ENCODE measurements at regions not wholly inside any gene's neighbourhood (a gene's known extent, or its start where the extent isn't known, plus 50 kb on each side); places are given as distances from the start of the nearest gene placed in this dataset.

- Histone ChIP-seq H3K4me2 (ENCODE audit: insufficient read depth, low read length) (no peak overlapping the region), H3K27me3 (ENCODE audit: control insufficient read depth in 2 of 2, insufficient read depth in 2 of 2, low read length in 2 of 2) (no peaks in the 10 kb centered on the region), H3K36me3 (ENCODE audit: control insufficient read depth in 2 of 2, extremely low read depth in 1 of 2, insufficient read depth in 2 of 2, low read length in 2 of 2) (no peaks in the 10 kb centered on the region), H3K79me2 (ENCODE audit: control insufficient read depth, insufficient read depth, low read length) (no peaks in the 10 kb centered on the region), H4K20me1 (replicated peaks; ENCODE audit: control insufficient read depth, extremely low read depth, insufficient read depth, low read length) (no peaks in the 10 kb centered on the region), H3K27ac (ENCODE audit: insufficient read depth, low read depth, low read length) (no peak overlapping the region), H3K4me3 (replicated peaks in 1 of 3; ENCODE audit: insufficient read depth in 1 of 3, low read depth in 1 of 3, low read length in 3 of 3) (no peak overlapping the region), H3K9ac (replicated peaks; ENCODE audit: extremely low read depth, insufficient read depth, low read length) (no peak overlapping the region), H2AFZ (ENCODE audit: low read depth, low read length) (no peak overlapping the region), H3K4me1 (ENCODE audit: control insufficient read depth, extremely low read depth, insufficient read depth, low read length) (peaks cover 5% of the 10 kb centered on the region), H3K9me1 (replicated peaks; ENCODE audit: control insufficient read depth, extremely low read depth, insufficient read depth, low read length) (no peaks in the 10 kb centered on the region), H3K9me3 (replicated peaks; ENCODE audit: control insufficient read depth, insufficient read depth, low read length) (no peaks in the 10 kb centered on the region)
- POLR2A ChIA-PET = no interaction called here
- TF ChIP-seq MYC (IDR thresholded peaks at IDR 0.05; ENCODE audit: low read depth, low read length) (no peak), FOS (IDR thresholded peaks at IDR 0.05; ENCODE audit: borderline replicate concordance, insufficient read depth, low read length) (no peak), JUN (IDR thresholded peaks at IDR 0.05; ENCODE audit: borderline replicate concordance, insufficient read depth, insufficient read length, low read depth) (no peak), GATA2 (IDR thresholded peaks at IDR 0.05; ENCODE audit: insufficient read depth, insufficient read length, low read depth, low read length) (no peak), POLR2AphosphoS5 (IDR thresholded peaks at IDR 0.05; ENCODE audit: insufficient read depth, low read depth, low read length) (no peak), EZH2 (IDR thresholded peaks at IDR 0.05; ENCODE audit: borderline replicate concordance, low read depth, low read length, severe bottlenecking) (no peak)
- BruUV-seq (replicated peaks) = no TSS peak
- CTCF ChIA-PET = no interaction called here
- FAIRE-seq (no peak), DNase-seq (ENCODE audit: low read depth, low spot score) (no peak)
- dilution Hi-C loops (cut with MboI; ENCODE audit: extremely low pct_ligation_motif_present, low sequenced_read_pairs) = no loop called here
- intact Hi-C loops (cut with micrococcal nuclease) = no loop called here
Observed at GRCh38 chr2:150544731-150545130, 57.3 kb upstream of the RND3 start.

- Histone ChIP-seq H2AFZ (ENCODE audit: low read depth, low read length) (no peak overlapping the region), H3K9ac (replicated peaks; ENCODE audit: extremely low read depth, insufficient read depth, low read length) (no peak overlapping the region), H3K79me2 (ENCODE audit: control insufficient read depth, insufficient read depth, low read length) (no peaks in the 10 kb centered on the region), H3K36me3 (ENCODE audit: control insufficient read depth in 2 of 2, extremely low read depth in 1 of 2, insufficient read depth in 2 of 2, low read length in 2 of 2) (no peaks in the 10 kb centered on the region), H3K4me1 (ENCODE audit: control insufficient read depth, extremely low read depth, insufficient read depth, low read length) (no peaks in the 10 kb centered on the region), H3K27me3 (ENCODE audit: control insufficient read depth in 2 of 2, insufficient read depth in 2 of 2, low read length in 2 of 2) (no peaks in the 10 kb centered on the region), H3K9me1 (replicated peaks; ENCODE audit: control insufficient read depth, extremely low read depth, insufficient read depth, low read length) (no peaks in the 10 kb centered on the region), H3K4me3 (replicated peaks in 1 of 3; ENCODE audit: insufficient read depth in 1 of 3, low read depth in 1 of 3, low read length in 3 of 3) (no peak overlapping the region), H3K4me2 (ENCODE audit: insufficient read depth, low read length) (no peak overlapping the region), H3K27ac (ENCODE audit: insufficient read depth, low read depth, low read length) (no peak overlapping the region), H4K20me1 (replicated peaks; ENCODE audit: control insufficient read depth, extremely low read depth, insufficient read depth, low read length) (no peaks in the 10 kb centered on the region), H3K9me3 (replicated peaks; ENCODE audit: control insufficient read depth, insufficient read depth, low read length) (no peaks in the 10 kb centered on the region)
- intact Hi-C loops (cut with micrococcal nuclease) (no loop called here), dilution Hi-C loops (cut with MboI; ENCODE audit: extremely low pct_ligation_motif_present, low sequenced_read_pairs) (no loop called here)
- POLR2A ChIA-PET = no interaction called here
- CTCF ChIA-PET = no interaction called here
- no peak for TF ChIP-seq MYC (IDR thresholded peaks at IDR 0.05; ENCODE audit: low read depth, low read length)
- no peak for TF ChIP-seq MAX (IDR thresholded peaks at IDR 0.05; ENCODE audit: insufficient read depth, insufficient read length)
- TF ChIP-seq CTCF (IDR thresholded peaks at IDR 0.05; ENCODE audit: extremely low read depth in 1 of 2, insufficient read depth in 1 of 2, low read depth in 1 of 2, low read length in 2 of 2) = no peak
- TF ChIP-seq POLR2AphosphoS5 (IDR thresholded peaks at IDR 0.05; ENCODE audit: insufficient read depth, low read depth, low read length) = no peak
- TF ChIP-seq GATA2 (IDR thresholded peaks at IDR 0.05; ENCODE audit: insufficient read depth, insufficient read length, low read depth, low read length) = no peak
- no peak for TF ChIP-seq FOS (IDR thresholded peaks at IDR 0.05; ENCODE audit: borderline replicate concordance, insufficient read depth, low read length)
- no peak for TF ChIP-seq JUN (IDR thresholded peaks at IDR 0.05; ENCODE audit: borderline replicate concordance, insufficient read depth, insufficient read length, low read depth)
- TF ChIP-seq POLR2A (IDR thresholded peaks at IDR 0.05; ENCODE audit: low read depth, low read length) = no peak
- TF ChIP-seq EZH2 (IDR thresholded peaks at IDR 0.05; ENCODE audit: borderline replicate concordance, low read depth, low read length, severe bottlenecking) = no peak
- BruUV-seq (replicated peaks) = no TSS peak
- no peak for DNase-seq (ENCODE audit: low read depth, low spot score)
- no peak for FAIRE-seq
Observed at GRCh38 chr2:150542692-150543091, 55.2 kb upstream of the RND3 start.

Data from endothelial cell of umbilical vein (primary cell).